Subcutaneous abdominal adipose tissue (tissue), 5 donors: ENCODE measurements at regions not wholly inside any gene's neighbourhood (a gene's known extent, or its start where the extent isn't known, plus 50 kb on each side); places are given as distances from the start of the nearest gene placed in this dataset.

Experiments used
- H3K27ac ChIP-seq: one replicate; pipeline ENCODE4 v1.7.0; 2013; ENCODE audit warnings: low read depth, mild to moderate bottlenecking, inconsistent platforms, low read length, moderate library complexity
- H3K27me3 ChIP-seq, 5 donors: one replicate each; pipeline ENCODE4 v1.7.0; 2013; ENCODE audit warnings: low read length in 5 of 5, inconsistent platforms in 1 of 5; ENCODE audit not compliant: control insufficient read depth in 5 of 5, insufficient read depth in 4 of 5
- H3K36me3 ChIP-seq, 5 donors: one replicate each; pipeline ENCODE4 v1.7.0; 2013; ENCODE audit warnings: low read length in 5 of 5; ENCODE audit not compliant: control insufficient read depth in 5 of 5, insufficient read depth in 5 of 5
- H3K4me1 ChIP-seq, 5 donors: one replicate each; pipeline ENCODE4 v1.7.0; 2013; ENCODE audit warnings: low read length in 5 of 5, mild to moderate bottlenecking in 3 of 5, moderate library complexity in 1 of 5; ENCODE audit not compliant: control insufficient read depth in 5 of 5, insufficient read depth in 5 of 5
- H3K4me3 ChIP-seq, 5 donors: one replicate each; pipeline ENCODE4 v1.7.0; 2013; ENCODE audit warnings: low read length in 5 of 5, low read depth in 1 of 5
- H3K9ac ChIP-seq, 5 donors: one replicate each; pipeline ENCODE4 v1.7.0; 2013; ENCODE audit warnings: low read length in 5 of 5, mild to moderate bottlenecking in 4 of 5, moderate library complexity in 3 of 5
- H3K9me3 ChIP-seq, 5 donors: one replicate each; pipeline ENCODE4 v1.7.0; 2013; ENCODE audit warnings: low read length in 5 of 5; ENCODE audit not compliant: control insufficient read depth in 5 of 5
- donor health status: healthy.
- donor health status: healthy.
- donor health status: healthy.
- donor health status: healthy.
- donor health status: healthy.

- Histone ChIP-seq H3K27me3 (no peaks in the 10 kb centered on the region), H3K36me3 (no peaks in the 10 kb centered on the region), H3K9ac (no peak overlapping the region), H3K27ac (no peak overlapping the region), H3K9me3 (no peaks in the 10 kb centered on the region), H3K4me1 (no peaks in the 10 kb centered on the region), H3K4me3 (no peak overlapping the region)
These were observed 453.3 kb downstream of the TXNL1 start for GRCh38 chr18:56185126-56185525.

GRCh38 chr18:56176751-56177150, 461.6 kb downstream of the TXNL1 start:
- Histone ChIP-seq H3K4me3 (no peak overlapping the region), H3K4me1 (no peaks in the 10 kb centered on the region), H3K36me3 (no peaks in the 10 kb centered on the region), H3K27me3 (no peaks in the 10 kb centered on the region), H3K9ac (no peak overlapping the region), H3K27ac (no peak overlapping the region), H3K9me3 (no peaks in the 10 kb centered on the region)

DNA sequence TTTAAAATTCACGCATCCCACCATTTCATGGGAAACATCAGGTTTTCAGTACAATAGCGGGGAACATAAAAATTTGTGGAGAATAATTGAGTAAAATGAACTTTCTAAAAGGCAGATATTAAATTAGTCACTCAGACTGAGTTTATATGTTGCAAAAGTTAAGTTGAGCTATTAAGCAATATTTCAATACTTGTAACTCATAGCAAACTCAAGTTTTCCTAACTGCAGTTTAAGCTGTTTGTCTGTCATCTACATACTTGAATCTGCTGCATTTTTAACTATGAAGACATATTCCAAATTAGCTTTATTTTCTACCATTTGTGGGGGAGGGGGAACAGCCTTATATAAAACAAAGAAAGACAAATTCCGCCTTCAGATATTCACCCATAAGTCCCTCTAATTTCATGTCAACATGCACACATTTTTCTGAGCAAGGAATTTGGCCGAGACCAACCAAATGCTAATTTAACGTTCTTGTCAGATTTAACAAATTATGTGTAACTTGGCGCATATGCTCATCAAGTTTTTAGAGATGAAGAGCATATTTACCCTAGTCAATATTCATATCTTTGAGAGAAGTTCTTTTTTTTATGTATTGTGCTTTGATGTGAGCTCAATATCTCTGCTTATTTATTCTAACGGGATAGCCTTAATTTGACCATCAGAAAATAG, 462.9 kb downstream of the TXNL1 start:
- H3K4me3 ChIP-seq: no peak overlapping the region
- H3K27ac ChIP-seq: no peak overlapping the region
- no peaks in the 10 kb centered on the region for H3K4me1 ChIP-seq
- no peak overlapping the region for H3K9ac ChIP-seq
- no peaks in the 10 kb centered on the region for H3K27me3 ChIP-seq
- no peaks in the 10 kb centered on the region for H3K9me3 ChIP-seq
- no peaks in the 10 kb centered on the region for H3K36me3 ChIP-seq

DNA sequence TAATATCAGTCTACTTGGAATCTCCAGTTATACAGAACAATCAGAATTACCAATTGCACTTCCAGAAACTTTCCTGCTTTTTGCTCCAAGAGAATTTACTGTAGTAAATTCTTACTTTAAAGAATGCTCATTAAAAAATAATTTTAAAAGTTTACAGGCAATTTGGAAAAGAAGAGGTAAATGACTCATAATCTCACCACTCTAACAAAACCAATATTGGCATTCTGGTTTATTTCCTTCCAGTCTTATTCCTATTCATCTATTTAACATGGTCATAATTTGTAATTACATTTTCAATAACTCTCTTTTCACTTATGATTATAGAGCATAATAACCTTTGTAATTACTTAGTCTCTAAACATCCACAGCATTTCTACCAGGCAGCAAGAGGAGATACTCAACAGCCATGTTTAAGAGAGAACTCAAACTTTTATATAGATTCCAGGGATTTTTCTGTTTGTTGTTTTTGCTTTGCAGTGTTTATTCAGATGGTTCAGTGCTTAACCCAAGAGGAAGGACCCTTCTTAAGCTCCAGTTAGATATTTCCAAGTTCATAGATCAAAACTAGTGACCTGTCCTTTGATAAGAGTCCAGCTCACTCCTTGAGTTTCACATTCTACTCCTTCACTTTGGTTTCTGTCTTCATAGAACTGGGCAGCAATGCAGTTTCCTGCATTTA, 464.7 kb downstream of the TXNL1 start:
- Histone ChIP-seq H3K9ac (no peak overlapping the region), H3K4me3 (no peak overlapping the region), H3K27me3 (no peaks in the 10 kb centered on the region), H3K36me3 (no peaks in the 10 kb centered on the region), H3K27ac (no peak overlapping the region), H3K9me3 (no peaks in the 10 kb centered on the region), H3K4me1 (peaks cover 0 to 2% (median under 1%) of the 10 kb centered on the region in 5 donors)

- Histone ChIP-seq H3K36me3 (no peaks in the 10 kb centered on the region), H3K9ac (no peak overlapping the region), H3K27me3 (no peaks in the 10 kb centered on the region), H3K4me3 (no peak overlapping the region), H3K27ac (no peak overlapping the region), H3K9me3 (no peaks in the 10 kb centered on the region), H3K4me1 (peaks cover 0 to 10% (median 10%) of the 10 kb centered on the region in 5 donors)
These were observed 465.9 kb downstream of the TXNL1 start for GRCh38 chr18:56172527-56172926.

DNA sequence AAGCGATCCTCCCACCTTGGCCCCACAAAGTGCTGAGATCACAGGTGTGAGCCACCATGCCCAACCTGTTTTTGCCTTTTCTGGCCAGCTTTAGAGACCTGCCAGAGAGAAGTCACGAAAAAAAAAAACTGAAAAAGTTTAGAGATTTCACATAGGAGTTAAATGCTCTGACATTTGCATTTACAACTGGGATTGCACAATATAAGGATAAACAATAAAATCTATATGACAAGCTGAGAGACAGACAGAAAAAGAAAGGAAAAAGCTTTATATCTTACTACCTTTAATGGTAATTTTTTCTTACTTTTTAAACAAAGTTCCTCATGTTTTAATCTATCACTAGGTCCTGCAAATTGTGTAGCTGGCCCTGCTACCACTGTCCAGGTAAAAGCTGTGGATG, 466.5 kb downstream of the TXNL1 start:
- Histone ChIP-seq H3K9ac (no peak overlapping the region), H3K4me1 (peaks cover 0 to 15% (median 11%) of the 10 kb centered on the region in 5 donors), H3K9me3 (no peaks in the 10 kb centered on the region), H3K4me3 (no peak overlapping the region), H3K27me3 (no peaks in the 10 kb centered on the region), H3K36me3 (no peaks in the 10 kb centered on the region), H3K27ac (no peak overlapping the region)

DNA sequence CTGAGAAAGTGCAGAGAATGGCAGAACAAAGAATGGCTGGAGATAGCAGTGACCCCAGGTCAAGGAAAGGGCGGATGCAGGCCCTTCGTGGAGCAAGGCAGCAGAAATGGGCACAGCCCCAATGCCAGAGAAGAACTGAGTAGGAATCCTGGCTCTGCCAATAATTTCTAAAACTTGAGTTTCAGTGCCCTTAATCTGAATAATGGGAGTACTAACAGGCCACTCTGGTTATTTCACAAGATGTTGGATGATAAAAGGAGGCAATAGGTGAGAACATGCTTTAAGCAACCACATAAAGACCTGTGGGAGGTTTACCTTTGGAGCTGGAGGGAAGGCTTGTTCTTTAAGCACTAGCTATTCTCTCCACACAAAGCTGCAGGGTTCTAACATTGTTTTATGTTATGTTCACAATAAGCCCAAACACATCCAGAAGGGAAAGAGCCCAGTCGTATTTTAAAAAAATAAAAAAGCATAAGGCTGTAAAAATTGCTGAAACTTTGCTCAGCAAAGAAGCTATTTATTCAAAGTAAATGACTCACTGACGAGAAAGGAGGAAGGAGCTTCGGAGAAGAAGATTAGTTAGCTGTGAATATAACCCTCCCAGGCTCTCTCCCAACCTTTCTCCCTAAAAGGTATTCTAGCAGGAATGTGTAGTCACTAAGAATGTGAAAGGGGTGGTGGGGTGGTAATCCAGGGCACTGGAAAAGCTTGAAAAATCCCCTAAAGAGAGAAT, 470.2 kb downstream of the TXNL1 start:
- peaks cover 0 to 18% (median 13%) of the 10 kb centered on the region in 5 donors for H3K4me1 ChIP-seq
- H3K4me3 ChIP-seq: no peak overlapping the region
- no peaks in the 10 kb centered on the region for H3K9me3 ChIP-seq
- H3K27ac ChIP-seq: peak overlapping the region; percentile 79
- no peaks in the 10 kb centered on the region for H3K27me3 ChIP-seq
- H3K9ac ChIP-seq: peak overlapping the region in 1 of 5 donors; percentile 53
- no peaks in the 10 kb centered on the region for H3K36me3 ChIP-seq

DNA sequence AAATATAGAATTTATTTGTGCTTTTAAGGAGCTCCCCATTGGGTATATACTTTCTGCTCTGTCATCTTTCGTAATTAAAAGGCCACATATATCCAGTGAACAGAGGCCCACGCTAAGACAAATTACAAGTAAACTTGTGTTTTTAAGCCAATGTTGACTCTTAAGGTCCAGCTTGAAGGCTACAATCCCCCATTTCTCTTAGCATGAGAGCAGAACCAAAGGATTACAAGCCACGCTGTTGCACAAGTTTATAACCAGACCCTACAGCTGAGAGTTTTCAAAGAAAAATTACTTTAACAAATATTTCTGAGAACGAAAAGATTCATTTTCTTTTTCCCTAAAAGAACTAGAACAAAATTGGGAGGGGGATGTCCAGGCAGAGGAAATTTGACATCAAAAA, 471.0 kb downstream of the TXNL1 start:
- Histone ChIP-seq H3K4me1 (peaks cover 0 to 23% (median 20%) of the 10 kb centered on the region in 5 donors), H3K36me3 (no peaks in the 10 kb centered on the region), H3K4me3 (no peak overlapping the region), H3K27me3 (no peaks in the 10 kb centered on the region), H3K9ac (peak overlapping the region in 1 of 5 donors; percentile 53), H3K27ac (peak overlapping the region; percentile 79), H3K9me3 (no peaks in the 10 kb centered on the region)

GRCh38 chr18:56166914-56167313, 471.5 kb downstream of the TXNL1 start:
- Histone ChIP-seq H3K27me3 (no peaks in the 10 kb centered on the region), H3K9me3 (no peaks in the 10 kb centered on the region), H3K4me1 (peaks cover 0 to 26% (median 24%) of the 10 kb centered on the region in 5 donors), H3K27ac (peak overlapping the region; percentile 79), H3K36me3 (no peaks in the 10 kb centered on the region), H3K4me3 (no peak overlapping the region), H3K9ac (no peak overlapping the region)
